ENCODE measurements at regions not wholly inside any gene's neighbourhood (a gene's known extent, or its start where the extent isn't known, plus 50 kb on each side); places are given as distances from the start of the nearest gene placed in this dataset.
"Not testable (repeated sequence)": the region's sequence is repeated elsewhere in the genome, so short reads cannot be mapped to it uniquely, and the experiment has no call there.

DNA sequence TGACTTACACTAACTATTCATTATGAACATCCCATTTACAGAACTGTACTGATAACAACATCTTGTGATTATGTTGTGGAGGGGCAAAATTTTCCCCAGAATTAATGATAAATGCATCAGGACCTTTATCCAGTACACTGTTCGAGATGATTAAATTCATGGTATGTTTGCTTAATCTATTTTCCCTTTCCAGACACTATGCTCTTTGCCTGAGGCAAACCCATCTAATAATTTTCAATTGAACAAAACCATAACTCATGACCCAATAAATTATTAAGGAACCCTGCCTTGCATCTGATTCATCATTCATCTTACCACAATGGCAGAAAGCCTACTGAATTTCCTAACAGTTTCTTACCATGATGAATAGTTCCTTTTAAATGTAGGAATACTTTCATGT, 385.0 kb downstream of the DSEL start:
- H3K4me1 Mint-ChIP-seq (ENCODE audit: low read depth, unreplicated experiment), result no peaks in the 10 kb centered on the region
- TF ChIP-seq, protein P1, sequence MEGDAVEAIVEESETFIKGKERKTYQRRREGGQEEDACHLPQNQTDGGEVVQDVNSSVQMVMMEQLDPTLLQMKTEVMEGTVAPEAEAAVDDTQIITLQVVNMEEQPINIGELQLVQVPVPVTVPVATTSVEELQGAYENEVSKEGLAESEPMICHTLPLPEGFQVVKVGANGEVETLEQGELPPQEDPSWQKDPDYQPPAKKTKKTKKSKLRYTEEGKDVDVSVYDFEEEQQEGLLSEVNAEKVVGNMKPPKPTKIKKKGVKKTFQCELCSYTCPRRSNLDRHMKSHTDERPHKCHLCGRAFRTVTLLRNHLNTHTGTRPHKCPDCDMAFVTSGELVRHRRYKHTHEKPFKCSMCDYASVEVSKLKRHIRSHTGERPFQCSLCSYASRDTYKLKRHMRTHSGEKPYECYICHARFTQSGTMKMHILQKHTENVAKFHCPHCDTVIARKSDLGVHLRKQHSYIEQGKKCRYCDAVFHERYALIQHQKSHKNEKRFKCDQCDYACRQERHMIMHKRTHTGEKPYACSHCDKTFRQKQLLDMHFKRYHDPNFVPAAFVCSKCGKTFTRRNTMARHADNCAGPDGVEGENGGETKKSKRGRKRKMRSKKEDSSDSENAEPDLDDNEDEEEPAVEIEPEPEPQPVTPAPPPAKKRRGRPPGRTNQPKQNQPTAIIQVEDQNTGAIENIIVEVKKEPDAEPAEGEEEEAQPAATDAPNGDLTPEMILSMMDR (IDR thresholded peaks at IDR 0.05; ENCODE audit: insufficient read depth in 1 of 2, low read depth in 1 of 2, low read length in 1 of 2, severe bottlenecking in 1 of 2, unreplicated experiment in 1 of 2), result no peak
- Histone ChIP-seq H3K4me1 (no peaks in the 10 kb centered on the region), H3K27me3 (replicated peaks; ENCODE audit: control insufficient read depth, insufficient read depth, low read length) (no peaks in the 10 kb centered on the region), H3K36me3 (ENCODE audit: control insufficient read depth, insufficient read depth, low read length) (no peaks in the 10 kb centered on the region), H3K9me3 (no peaks in the 10 kb centered on the region), H3K4me3 (ENCODE audit: low read depth, low read length) (no peak overlapping the region)
- H3K36me3 Mint-ChIP-seq (ENCODE audit: insufficient read depth, unreplicated experiment), result no peaks in the 10 kb centered on the region
- POLR2A ChIA-PET, result no interaction called here
- CTCF ChIA-PET, result no interaction called here
- H3K4me3 Mint-ChIP-seq (ENCODE audit: unreplicated experiment), result no peak overlapping the region
- no peaks in the 10 kb centered on the region for H3K9me3 Mint-ChIP-seq (ENCODE audit: unreplicated experiment)
- intact Hi-C loops (cut with micrococcal nuclease; ENCODE audit: unreplicated experiment), result no loop called here
- H3K27me3 Mint-ChIP-seq (ENCODE audit: insufficient read depth, unreplicated experiment), result no peaks in the 10 kb centered on the region
- H3K27ac Mint-ChIP-seq (ENCODE audit: unreplicated experiment), result no peak overlapping the region
- DNase-seq, result no peak
- BruUV-seq (replicated peaks), result no TSS peak

DNA sequence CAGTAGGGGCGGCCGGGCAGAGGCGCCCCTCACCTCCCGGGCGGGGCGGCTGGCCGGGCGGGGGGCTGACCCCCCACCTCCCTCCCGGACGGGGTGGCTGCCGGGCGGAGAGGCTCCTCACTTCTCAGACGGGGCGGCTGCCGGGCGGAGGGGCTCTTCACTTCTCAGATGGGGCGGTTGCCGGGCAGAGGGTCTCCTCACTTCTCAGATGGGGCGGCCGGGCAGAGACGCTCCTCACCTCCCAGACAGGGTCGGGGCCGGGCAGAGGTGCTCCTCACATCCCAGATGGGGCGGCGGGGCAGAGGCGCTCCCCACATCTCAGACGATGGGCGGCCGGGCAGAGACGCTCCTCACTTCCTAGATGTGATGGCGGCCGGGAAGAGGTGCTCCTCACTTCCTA, 389.8 kb downstream of the DSEL start:
- H3K4me1 ChIP-seq; H3K4me3 Mint-ChIP-seq (ENCODE audit: unreplicated experiment); H3K36me3 Mint-ChIP-seq (ENCODE audit: insufficient read depth, unreplicated experiment); H3K9me3 Mint-ChIP-seq (ENCODE audit: unreplicated experiment); H3K27me3 Mint-ChIP-seq (ENCODE audit: insufficient read depth, unreplicated experiment); H3K36me3 ChIP-seq (ENCODE audit: control insufficient read depth, insufficient read depth, low read length); POLR2A ChIA-PET; H3K27me3 ChIP-seq (replicated peaks; ENCODE audit: control insufficient read depth, insufficient read depth, low read length); H3K9me3 ChIP-seq; H3K4me1 Mint-ChIP-seq (ENCODE audit: low read depth, unreplicated experiment); BruUV-seq (replicated peaks); H3K4me3 ChIP-seq (ENCODE audit: low read depth, low read length); H3K27ac Mint-ChIP-seq (ENCODE audit: unreplicated experiment); DNase-seq; intact Hi-C loops (cut with micrococcal nuclease; ENCODE audit: unreplicated experiment); CTCF ChIA-PET: not testable (repeated sequence)

DNA sequence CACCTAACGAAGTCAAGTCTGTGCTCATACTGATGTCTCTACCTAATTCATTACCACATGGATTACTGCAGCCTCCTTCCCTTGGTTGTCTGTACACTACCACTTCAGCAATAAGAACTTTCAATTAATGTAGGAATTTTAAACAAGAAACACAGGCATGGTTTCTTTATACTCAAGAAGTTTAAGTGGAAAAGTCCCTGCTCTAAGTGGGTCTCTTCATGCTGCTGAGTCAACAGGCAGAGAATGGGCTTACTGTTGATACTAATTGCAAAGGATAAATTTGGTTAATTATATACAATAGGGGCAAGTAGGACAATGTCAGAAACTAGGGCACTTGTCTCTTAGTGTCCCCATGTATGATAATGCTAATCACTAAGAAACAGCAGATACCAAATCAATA, 392.6 kb downstream of the DSEL start:
- POLR2A ChIA-PET, result no interaction called here
- H3K27me3 Mint-ChIP-seq (ENCODE audit: insufficient read depth, unreplicated experiment), result peaks cover 2% of the 10 kb centered on the region
- Histone ChIP-seq H3K4me3 (ENCODE audit: low read depth, low read length) (no peak overlapping the region), H3K4me1 (no peaks in the 10 kb centered on the region), H3K9me3 (no peaks in the 10 kb centered on the region), H3K27me3 (replicated peaks; ENCODE audit: control insufficient read depth, insufficient read depth, low read length) (no peaks in the 10 kb centered on the region), H3K36me3 (ENCODE audit: control insufficient read depth, insufficient read depth, low read length) (no peaks in the 10 kb centered on the region)
- H3K4me1 Mint-ChIP-seq (ENCODE audit: low read depth, unreplicated experiment), result peaks cover under 1% of the 10 kb centered on the region
- TF ChIP-seq, protein P1 (IDR thresholded peaks at IDR 0.05; ENCODE audit: insufficient read depth in 1 of 2, low read depth in 1 of 2, low read length in 1 of 2, severe bottlenecking in 1 of 2, unreplicated experiment in 1 of 2), result no peak
- H3K27ac Mint-ChIP-seq (ENCODE audit: unreplicated experiment), result no peak overlapping the region
- H3K4me3 Mint-ChIP-seq (ENCODE audit: unreplicated experiment), result no peak overlapping the region
- H3K36me3 Mint-ChIP-seq (ENCODE audit: insufficient read depth, unreplicated experiment), result no peaks in the 10 kb centered on the region
- H3K9me3 Mint-ChIP-seq (ENCODE audit: unreplicated experiment), result no peaks in the 10 kb centered on the region
- DNase-seq, result no peak
- intact Hi-C loops (cut with micrococcal nuclease; ENCODE audit: unreplicated experiment), result no loop called here
- CTCF ChIA-PET, result no interaction called here
- BruUV-seq (replicated peaks), result no TSS peak

DNA sequence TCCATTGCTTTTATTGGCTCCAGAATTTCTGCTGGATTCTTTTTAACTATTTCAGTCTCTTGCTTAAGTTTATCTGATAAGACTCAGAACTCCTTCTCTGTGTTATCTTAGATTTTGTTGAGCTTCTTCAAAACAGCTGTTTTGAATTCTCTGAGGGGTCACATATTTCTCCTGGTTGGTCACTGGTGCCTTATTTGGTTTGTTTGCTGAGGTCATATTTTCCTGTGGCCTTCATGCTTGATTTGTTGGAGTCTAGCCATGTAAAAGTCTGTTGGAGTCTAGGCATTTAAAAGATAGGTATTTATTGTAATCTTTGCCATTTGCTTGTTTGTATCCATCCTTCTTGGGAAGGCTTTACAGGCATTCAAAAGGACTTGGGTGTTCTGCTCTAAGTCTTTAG, 398.7 kb downstream of the DSEL start:
- intact Hi-C loops (cut with micrococcal nuclease; ENCODE audit: unreplicated experiment), result no loop called here
- BruUV-seq (replicated peaks), result no TSS peak
- no peaks in the 10 kb centered on the region for H3K27me3 ChIP-seq (replicated peaks; ENCODE audit: control insufficient read depth, insufficient read depth, low read length)
- H3K36me3 Mint-ChIP-seq (ENCODE audit: insufficient read depth, unreplicated experiment), result no peaks in the 10 kb centered on the region
- no peaks in the 10 kb centered on the region for H3K4me1 ChIP-seq
- H3K27me3 Mint-ChIP-seq (ENCODE audit: insufficient read depth, unreplicated experiment), result no peaks in the 10 kb centered on the region
- H3K4me3 Mint-ChIP-seq (ENCODE audit: unreplicated experiment), result no peak overlapping the region
- H3K9me3 ChIP-seq, result no peaks in the 10 kb centered on the region
- POLR2A ChIA-PET, result no interaction called here
- no peaks in the 10 kb centered on the region for H3K36me3 ChIP-seq (ENCODE audit: control insufficient read depth, insufficient read depth, low read length)
- no peak overlapping the region for H3K27ac Mint-ChIP-seq (ENCODE audit: unreplicated experiment)
- DNase-seq, result no peak
- H3K4me3 ChIP-seq (ENCODE audit: low read depth, low read length), result no peak overlapping the region
- H3K9me3 Mint-ChIP-seq (ENCODE audit: unreplicated experiment), result no peaks in the 10 kb centered on the region
- TF ChIP-seq, protein P1 (IDR thresholded peaks at IDR 0.05; ENCODE audit: insufficient read depth in 1 of 2, low read depth in 1 of 2, low read length in 1 of 2, severe bottlenecking in 1 of 2, unreplicated experiment in 1 of 2), result no peak
- H3K4me1 Mint-ChIP-seq (ENCODE audit: low read depth, unreplicated experiment), result peaks cover 10% of the 10 kb centered on the region
- CTCF ChIA-PET, result no interaction called here

Measured in Caco-2 (cell line).